ENCODE measurements at regions not wholly inside any gene's neighbourhood (a gene's known extent, or its start where the extent isn't known, plus 50 kb on each side); places are given as distances from the start of the nearest gene placed in this dataset.

- TF ChIP-seq EZH2 (IDR thresholded peaks at IDR 0.05; ENCODE audit: insufficient read depth, poor library complexity, severe bottlenecking), result no peak
- no peak for TF ChIP-seq EZH2phosphoT487 (IDR thresholded peaks at IDR 0.05; ENCODE audit: insufficient read depth, low read depth)
Measured at GRCh38 chr2:59354498-59354897, 1113.4 kb upstream of the FANCL start.

All from GM23248 (cell line).